ENCODE measurements at regions not wholly inside any gene's neighbourhood (a gene's known extent, or its start where the extent isn't known, plus 50 kb on each side); places are given as distances from the start of the nearest gene placed in this dataset.
"Not testable (repeated sequence)": the region's sequence is repeated elsewhere in the genome, so short reads cannot be mapped to it uniquely, and the experiment has no call there.

GRCh38 chr4:189090174-189090814, 850.4 kb upstream of the FRG1 start:
- DNase-seq = no peak

DNA sequence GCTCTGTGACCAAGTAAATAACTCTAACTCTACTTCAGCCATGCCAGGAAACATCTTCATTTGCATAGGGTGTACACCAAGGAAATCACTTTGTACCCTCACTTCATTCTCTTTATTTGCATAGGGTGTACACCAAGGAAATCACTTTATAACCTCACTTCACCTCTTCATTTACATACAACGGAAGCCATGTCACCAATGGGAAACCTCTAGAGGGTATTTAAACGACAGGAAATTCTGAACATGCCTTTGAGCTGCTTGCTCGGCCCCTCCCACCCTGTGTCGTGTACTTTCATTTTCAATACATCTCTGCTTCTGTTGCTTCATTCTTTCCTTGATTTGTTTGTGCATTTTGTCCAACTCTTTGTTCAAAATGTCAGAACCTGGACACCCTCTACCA, 848.1 kb upstream of the FRG1 start:
- no peak for DNase-seq

GRCh38 chr4:189096108-189096507, 844.6 kb upstream of the FRG1 start:
- DNase-seq = no peak

DNA sequence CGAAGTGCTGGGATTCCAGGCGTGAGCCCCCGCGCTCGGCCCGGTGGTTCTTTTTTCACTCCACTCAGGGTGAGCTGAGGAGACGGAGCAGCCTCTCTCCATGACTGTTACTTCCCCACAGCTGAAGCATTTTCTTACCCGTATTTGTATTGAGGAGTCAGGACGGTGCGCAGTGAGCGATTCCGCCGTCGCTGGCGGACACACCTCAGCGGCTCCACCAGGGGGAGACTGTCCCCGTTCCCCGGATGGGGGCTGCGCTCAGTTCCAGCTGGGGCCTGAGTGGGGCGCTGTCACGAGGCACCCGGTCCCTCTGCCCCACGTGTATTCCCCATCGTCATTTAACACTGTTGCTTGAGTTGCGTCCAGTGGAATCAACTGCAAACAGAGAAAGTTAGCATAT, 844.0 kb upstream of the FRG1 start:
- DNase-seq = no peak

DNA sequence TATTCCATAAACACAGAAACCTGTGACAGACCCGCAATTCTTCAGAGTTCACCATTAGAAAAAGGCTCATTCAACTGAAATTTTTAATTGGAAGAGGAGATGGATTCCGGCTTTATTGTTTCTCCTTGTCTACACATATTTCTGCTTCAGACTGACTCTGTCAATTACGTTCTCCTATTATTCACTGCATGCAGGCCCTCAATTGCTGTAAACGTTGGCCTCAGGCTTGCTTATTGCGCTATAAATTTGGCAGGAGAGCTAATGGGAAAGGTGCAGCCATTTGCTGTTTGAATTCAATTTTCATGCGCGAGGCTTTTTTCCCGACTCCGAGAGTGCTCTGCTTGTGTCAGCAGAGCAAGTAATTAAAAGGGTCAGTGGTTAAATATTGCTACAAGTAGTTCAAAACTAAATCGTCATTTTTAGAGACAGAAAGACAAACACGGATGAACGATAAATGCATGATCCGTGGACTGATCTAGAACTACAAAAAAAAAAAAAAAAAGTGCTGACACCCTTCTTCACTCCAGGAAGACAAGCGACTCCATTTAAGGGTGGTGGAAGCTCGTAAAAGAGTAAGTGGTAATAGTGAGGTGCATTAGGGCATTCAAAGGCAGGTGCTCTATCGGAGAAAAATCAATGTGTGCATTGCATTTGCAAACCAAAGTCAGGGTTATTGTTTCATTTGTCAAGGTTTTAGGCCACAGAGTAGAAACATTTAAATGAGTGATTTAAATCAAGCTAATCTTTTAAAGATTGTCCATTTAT, 841.6 kb upstream of the FRG1 start:
- no peak for DNase-seq

DNA sequence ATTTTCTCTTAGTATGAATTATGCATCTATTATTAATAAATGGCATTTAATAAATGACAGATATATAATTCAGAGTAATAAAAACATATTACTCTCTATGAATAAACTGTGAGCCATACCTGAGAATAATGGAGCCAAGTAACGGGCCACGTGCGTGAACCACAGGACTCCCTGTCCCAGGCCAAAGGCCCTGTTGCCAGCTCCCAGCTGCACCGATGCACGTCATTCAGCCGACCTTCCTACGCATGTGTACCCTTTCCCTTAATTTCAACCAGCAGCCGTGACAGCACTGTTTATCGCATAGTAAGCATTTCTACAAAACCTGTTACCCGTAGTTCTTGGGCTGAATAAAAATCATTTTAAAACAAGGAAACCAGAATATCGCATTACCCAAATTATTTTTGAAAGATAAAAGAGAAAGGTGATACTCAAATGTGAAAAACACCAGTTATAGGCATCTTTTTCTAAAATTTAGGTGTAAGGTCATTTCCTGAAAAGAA, 827.2 kb upstream of the FRG1 start:
- DNase-seq = no peak

- no peak for DNase-seq
Measured at GRCh38 chr4:189117426-189117825, 823.2 kb upstream of the FRG1 start.

GRCh38 chr4:189121336-189121735, 819.3 kb upstream of the FRG1 start:
- no peak for DNase-seq

GRCh38 chr4:189124149-189124758, 816.4 kb upstream of the FRG1 start:
- peak; percentile 18 to 68 (median 60) for DNase-seq

DNA sequence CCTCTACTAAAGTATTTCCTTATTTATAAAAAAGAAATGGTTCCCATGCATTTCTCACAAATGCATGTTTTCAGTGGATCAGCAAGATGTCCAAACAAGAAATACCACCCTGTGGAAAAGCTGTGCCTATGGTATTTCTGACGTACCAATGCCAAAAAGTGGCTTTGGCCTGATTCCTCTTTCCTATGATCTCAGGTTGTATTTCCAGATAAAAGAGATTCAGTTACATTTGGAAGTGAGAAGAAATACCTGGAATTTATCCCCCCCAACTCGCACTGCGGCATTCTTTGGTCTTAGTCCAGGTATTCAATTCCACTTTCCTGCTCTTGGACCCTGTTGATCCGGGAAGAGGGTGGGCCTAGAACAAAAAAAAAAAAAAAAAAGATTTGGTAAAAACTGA, 815.9 kb upstream of the FRG1 start:
- DNase-seq = no peak

DNA sequence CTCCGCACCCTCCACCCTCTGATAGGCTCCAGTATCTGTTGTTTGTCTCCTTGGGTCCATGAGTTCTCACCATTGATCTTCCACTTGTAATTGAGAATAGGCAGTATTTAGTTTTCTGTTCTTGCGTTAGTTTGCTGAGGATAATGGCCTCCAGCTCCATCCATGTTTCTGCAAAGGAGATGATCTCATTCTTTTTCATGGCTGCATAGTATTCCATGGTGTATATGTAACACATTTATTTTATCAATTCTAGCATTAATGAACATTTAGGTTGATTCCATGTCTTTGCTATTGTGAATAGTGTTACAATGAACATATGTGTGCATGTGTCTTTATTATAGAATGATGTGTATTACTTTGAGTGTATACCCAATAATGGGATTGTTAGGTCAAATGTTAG, 814.6 kb upstream of the FRG1 start:
- no peak for DNase-seq

DNA sequence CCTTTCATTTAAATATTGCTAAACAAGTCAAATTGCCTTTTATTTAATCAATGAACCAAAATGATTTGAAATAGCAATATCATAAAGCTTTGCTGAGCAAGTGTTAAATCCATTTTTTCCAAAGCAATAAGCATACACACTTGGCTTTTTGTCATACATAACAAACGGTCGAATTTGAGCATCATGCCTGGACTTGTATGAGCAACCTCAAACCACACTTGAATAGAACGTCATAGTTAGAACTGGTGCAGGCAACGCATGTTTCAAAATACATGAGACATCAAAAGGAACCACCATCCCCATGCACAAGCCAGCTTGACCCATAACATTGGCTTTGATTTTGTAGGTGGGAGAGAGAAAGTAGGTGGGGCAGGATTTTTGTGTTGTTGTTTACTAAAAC, 812.3 kb upstream of the FRG1 start:
- no peak for DNase-seq

DNA sequence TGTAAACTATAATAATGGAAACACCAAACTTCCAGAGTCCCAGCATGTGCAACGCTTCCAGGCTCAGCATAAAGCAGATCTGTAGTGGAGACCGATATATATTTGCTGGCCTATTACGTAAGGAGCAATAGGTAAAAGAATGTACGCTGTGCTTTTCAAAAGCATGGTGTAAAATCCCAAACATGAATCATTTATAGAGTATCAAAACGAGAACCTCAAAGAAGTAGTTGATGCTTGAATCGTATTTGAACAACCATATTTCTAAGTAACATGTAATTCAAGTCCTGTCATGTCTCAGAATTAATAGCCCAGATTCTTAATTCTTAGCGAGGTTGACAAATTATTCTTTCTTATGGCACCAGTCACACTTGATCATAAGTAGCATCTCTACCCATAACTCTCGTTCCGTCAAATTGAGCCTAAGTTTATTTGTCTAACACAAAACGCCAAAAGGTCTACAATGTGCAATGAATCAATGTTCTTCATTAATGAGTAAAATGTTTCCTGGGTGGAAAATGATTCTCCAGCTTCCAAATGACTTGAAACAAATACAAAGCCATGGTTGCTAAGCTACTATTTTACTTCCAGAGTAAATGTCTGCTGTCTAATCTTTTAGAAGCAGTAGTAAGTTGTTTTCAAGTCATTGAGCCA, 811.5 kb upstream of the FRG1 start:
- DNase-seq = no peak

- DNase-seq = no peak
Measured at GRCh38 chr4:189131118-189131517, 809.6 kb upstream of the FRG1 start.

- no peak for DNase-seq
Measured at GRCh38 chr4:189136462-189136861, 804.2 kb upstream of the FRG1 start.

GRCh38 chr4:189143263-189143952, 797.3 kb upstream of the FRG1 start:
- no peak for DNase-seq

DNA sequence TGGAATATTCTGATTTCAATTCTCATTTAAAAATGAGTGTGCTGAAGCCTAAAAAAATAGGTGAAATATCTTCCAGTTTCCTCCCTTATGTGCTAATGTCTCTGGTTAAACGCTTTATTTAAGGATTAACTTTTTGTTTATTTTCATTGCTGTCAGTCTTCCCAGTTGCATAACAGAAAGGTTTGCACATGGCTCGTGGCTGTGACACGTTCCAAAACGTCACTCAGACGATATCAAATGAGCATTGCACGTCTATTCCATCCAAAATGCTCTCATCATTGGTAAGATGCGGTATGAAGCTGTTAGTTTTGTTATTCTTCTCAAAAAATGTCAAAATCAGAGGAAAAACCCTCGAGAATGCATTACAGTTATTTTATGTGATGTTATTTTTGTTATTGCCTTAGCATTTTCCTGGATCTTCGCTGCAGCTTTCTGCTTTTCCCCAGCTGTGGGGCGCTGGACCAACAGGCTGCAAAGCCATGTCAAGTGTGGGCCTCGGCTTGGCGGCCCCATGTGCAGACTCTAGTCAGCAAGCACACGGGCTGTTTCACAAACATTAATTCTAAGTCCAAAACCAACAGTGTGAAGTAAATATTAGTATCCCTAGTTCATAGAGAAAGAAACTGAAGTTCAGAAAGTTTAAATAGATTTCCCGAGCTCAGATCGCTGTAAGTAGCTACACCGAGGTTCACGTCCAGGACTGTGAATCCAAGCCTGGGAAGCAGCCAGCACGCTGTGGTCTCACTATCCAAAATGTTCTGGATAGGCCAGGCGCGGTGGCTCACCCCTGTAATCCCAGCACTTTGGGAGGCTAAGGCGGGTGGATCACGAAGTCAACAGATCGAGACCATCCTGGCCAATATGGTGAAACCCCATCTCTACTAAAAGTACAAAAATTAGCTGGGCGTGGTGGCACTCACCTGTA, 793.4 kb upstream of the FRG1 start:
- no peak for DNase-seq

DNA sequence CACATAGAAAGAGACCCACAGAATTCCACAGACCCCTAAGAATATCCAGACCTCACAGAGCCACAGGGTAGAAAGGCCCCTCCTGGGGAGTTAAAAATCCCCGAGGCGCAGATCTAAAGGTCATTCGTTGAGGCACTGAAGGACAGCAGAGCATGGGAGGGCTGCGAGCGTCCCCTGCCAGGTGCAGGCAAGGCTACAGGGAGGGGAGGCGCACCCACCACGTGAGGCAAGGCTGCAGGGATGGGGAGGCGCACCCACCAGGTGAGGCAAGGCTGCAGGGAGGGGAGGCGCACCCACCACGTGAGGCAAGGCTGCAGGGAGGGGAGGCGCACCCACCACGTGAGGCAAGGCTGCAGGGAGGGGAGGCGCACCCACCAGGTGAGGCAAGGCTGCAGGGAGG, 785.6 kb upstream of the FRG1 start:
- DNase-seq = not testable (repeated sequence)

GRCh38 chr4:189162073-189162789, 778.4 kb upstream of the FRG1 start:
- no peak for DNase-seq

GRCh38 chr4:189162888-189163287, 777.8 kb upstream of the FRG1 start:
- no peak for DNase-seq
